Head of caudate nucleus (tissue), 42 donors: ENCODE measurements at regions not wholly inside any gene's neighbourhood (a gene's known extent, or its start where the extent isn't known, plus 50 kb on each side); places are given as distances from the start of the nearest gene placed in this dataset.

ENCODE experiments used
- DNase-seq, 42 donors: peaks; one replicate each; pipeline versions ENCODE4 v3.0.0 to v3.0.0-alpha.2; 2020 to 2021; ENCODE audit warnings: mixed read lengths in 7 of 42
- intact Hi-C: fragments of 100-400 bp; cut with DNase I; formaldehyde crosslinking; loops from one replicate; pipeline ENCODE4 v1.15.0; 2022

- no peak for DNase-seq
- intact Hi-C loops = no loop called here
These were observed 87.0 kb upstream of the ZC3H11B start for GRCh38 chr1:219699870-219700269.

- intact Hi-C loops = no loop called here
These were observed 84.8 kb upstream of the ZC3H11B start for GRCh38 chr1:219697682-219698081.

GRCh38 chr1:219692981-219693380 lies 80.1 kb upstream of the ZC3H11B start:
- intact Hi-C loops = no loop called here
- peak in 2 of 42 donors; percentile 4 to 49 for DNase-seq

More at GRCh38 chr1:219697682-219698081, 84.8 kb upstream of the ZC3H11B start:
- no peak for DNase-seq

- no peak for DNase-seq
- intact Hi-C loops = no loop called here
These were observed 76.9 kb upstream of the ZC3H11B start for GRCh38 chr1:219689774-219690173.

- no peak for DNase-seq
- intact Hi-C loops = no loop called here
These were observed 74.9 kb upstream of the ZC3H11B start for GRCh38 chr1:219687779-219688178.

GRCh38 chr1:219686171-219686570 lies 73.3 kb upstream of the ZC3H11B start:
- intact Hi-C loops = no loop called here
- no peak for DNase-seq

GRCh38 chr1:219682788-219683187 lies 69.9 kb upstream of the ZC3H11B start:
- peak in 1 of 42 donors; percentile 6 for DNase-seq
- intact Hi-C loops = no loop called here

- intact Hi-C loops = no loop called here
These were observed 69.0 kb upstream of the ZC3H11B start for GRCh38 chr1:219681876-219682275.

GRCh38 chr1:219676012-219676765 lies 63.3 kb upstream of the ZC3H11B start:
- no peak for DNase-seq
- intact Hi-C loops = no loop called here

More at GRCh38 chr1:219681876-219682275, 69.0 kb upstream of the ZC3H11B start:
- no peak for DNase-seq

- DNase-seq = no peak
- intact Hi-C loops = no loop called here
These were observed 57.7 kb upstream of the ZC3H11B start for GRCh38 chr1:219670426-219671149.

GRCh38 chr1:219669556-219669955 lies 56.7 kb upstream of the ZC3H11B start:
- intact Hi-C loops = loop anchor here (10.0 kb wide), 2 partner anchors 145 to 1335 kb away; no protein-coding TSS in a partner anchor
- DNase-seq = no peak

GRCh38 chr1:219669042-219669441 lies 56.1 kb upstream of the ZC3H11B start:
- intact Hi-C loops = loop anchor here (10.0 kb wide), 2 partner anchors 146 to 1334 kb away; no protein-coding TSS in a partner anchor
- no peak for DNase-seq

- intact Hi-C loops = loop anchor here (10.0 kb wide), 2 partner anchors 146 to 1334 kb away; no protein-coding TSS in a partner anchor
- no peak for DNase-seq
These were observed 55.5 kb upstream of the ZC3H11B start for GRCh38 chr1:219668446-219668845.

- DNase-seq = no peak
- intact Hi-C loops = loop anchor here (10.0 kb wide), 2 partner anchors 149 to 1331 kb away; no protein-coding TSS in a partner anchor
These were observed 53.3 kb upstream of the ZC3H11B start for GRCh38 chr1:219666242-219666641.

GRCh38 chr1:219665089-219665488 lies 52.2 kb upstream of the ZC3H11B start:
- no peak for DNase-seq
- intact Hi-C loops = loop anchor here (10.0 kb wide), 2 partner anchors 150 to 1330 kb away; no protein-coding TSS in a partner anchor

- intact Hi-C loops = loop anchor here (10.0 kb wide), 2 partner anchors 150 to 1330 kb away; no protein-coding TSS in a partner anchor
These were observed 51.6 kb upstream of the ZC3H11B start for GRCh38 chr1:219664310-219665029.

More at GRCh38 chr1:219664310-219665029, 51.6 kb upstream of the ZC3H11B start:
- DNase-seq = no peak
